Dendritic cell treated with granulocyte-macrophage colony-stimulating factor and Interleukin-4, amounts not matched to agents 40 ng/mL and 50 ng/mL, for 4 days (primary cell): ENCODE measurements at regions not wholly inside any gene's neighbourhood (a gene's known extent, or its start where the extent isn't known, plus 50 kb on each side); places are given as distances from the start of the nearest gene placed in this dataset.

Source experiments
- H3K27ac Mint-ChIP-seq: one replicate; pipeline ENCODE4 v1.8.0; 2022; ENCODE audit warnings: mild to moderate bottlenecking, mixed read lengths
- H3K27me3 Mint-ChIP-seq: one replicate; pipeline ENCODE4 v1.8.0; 2022; ENCODE audit warnings: mild to moderate bottlenecking, mixed read lengths
- H3K36me3 Mint-ChIP-seq: one replicate; pipeline ENCODE4 v1.8.0; 2022; ENCODE audit warnings: low read depth, mixed read lengths
- H3K4me1 Mint-ChIP-seq: one replicate; pipeline ENCODE4 v1.8.0; 2022; ENCODE audit warnings: low read depth, mixed read lengths
- H3K4me3 Mint-ChIP-seq: one replicate; pipeline ENCODE4 v1.8.0; 2022; ENCODE audit warnings: mild to moderate bottlenecking, moderate library complexity, mixed read lengths
- H3K9me3 Mint-ChIP-seq: one replicate; pipeline ENCODE4 v1.8.0; 2022; ENCODE audit warnings: mixed read lengths
- intact Hi-C: fragments of 100-400 bp; cut with micrococcal nuclease; formaldehyde crosslinking; loops from one replicate; pipeline ENCODE4 v1.15.0; 2022

DNA sequence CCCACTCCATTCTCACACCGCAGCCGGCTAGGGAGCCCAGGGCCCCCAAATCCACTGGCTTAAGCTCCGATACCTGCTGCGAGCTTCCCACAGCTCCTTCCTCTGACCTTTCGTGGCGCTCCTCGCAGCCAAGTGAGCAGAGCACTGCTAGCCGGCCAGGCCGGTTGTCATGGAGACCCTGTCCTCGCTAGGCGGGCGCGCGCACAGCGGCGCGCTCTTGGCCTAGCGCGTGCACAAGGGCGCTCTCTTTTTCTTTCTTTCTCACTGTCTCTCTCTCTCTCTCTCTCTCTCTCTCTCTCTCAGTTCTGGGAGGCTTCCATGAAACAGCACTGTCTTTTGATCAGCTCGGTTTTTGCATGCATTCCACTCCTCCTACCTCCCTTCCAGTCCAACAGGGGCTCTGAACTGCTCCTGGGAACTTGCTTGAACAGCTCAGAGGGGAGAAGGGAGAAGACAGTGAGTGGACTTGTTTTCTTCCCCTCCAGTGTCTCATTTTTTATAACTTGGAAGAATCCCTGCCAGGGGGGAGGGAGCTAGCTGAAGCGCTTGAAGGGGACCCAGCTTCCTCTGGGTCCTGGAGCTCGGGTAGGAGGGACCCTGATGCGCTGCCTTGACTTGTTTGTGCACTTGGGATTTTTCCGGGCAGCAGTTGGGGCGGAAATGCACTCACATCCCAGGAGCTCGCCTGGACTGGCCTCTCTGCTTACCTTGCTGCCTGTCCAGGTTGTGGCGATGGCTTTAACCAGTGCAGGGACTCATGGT, 100.3 kb upstream of the AKIP1 start:
- Mint-ChIP-seq H3K27ac (peak overlapping the region; percentile 31), H3K36me3 (no peaks in the 10 kb centered on the region), H3K4me3 (peak overlapping the region; percentile 44), H3K9me3 (no peaks in the 10 kb centered on the region), H3K27me3 (peaks cover 14% of the 10 kb centered on the region), H3K4me1 (peaks cover 35% of the 10 kb centered on the region)
- intact Hi-C loops = loop anchor here (5.0 kb wide), 1 partner anchor 147 kb away; no protein-coding TSS in a partner anchor

GRCh38 chr11:8811571-8811970, 99.4 kb upstream of the AKIP1 start:
- H3K36me3 Mint-ChIP-seq = no peaks in the 10 kb centered on the region
- H3K27ac Mint-ChIP-seq = no peak overlapping the region
- intact Hi-C loops = loop anchor here (5.0 kb wide), 1 partner anchor 146 kb away; no protein-coding TSS in a partner anchor
- no peak overlapping the region for H3K4me3 Mint-ChIP-seq
- peaks cover 14% of the 10 kb centered on the region for H3K27me3 Mint-ChIP-seq
- H3K9me3 Mint-ChIP-seq = no peaks in the 10 kb centered on the region
- H3K4me1 Mint-ChIP-seq = peaks cover 27% of the 10 kb centered on the region

DNA sequence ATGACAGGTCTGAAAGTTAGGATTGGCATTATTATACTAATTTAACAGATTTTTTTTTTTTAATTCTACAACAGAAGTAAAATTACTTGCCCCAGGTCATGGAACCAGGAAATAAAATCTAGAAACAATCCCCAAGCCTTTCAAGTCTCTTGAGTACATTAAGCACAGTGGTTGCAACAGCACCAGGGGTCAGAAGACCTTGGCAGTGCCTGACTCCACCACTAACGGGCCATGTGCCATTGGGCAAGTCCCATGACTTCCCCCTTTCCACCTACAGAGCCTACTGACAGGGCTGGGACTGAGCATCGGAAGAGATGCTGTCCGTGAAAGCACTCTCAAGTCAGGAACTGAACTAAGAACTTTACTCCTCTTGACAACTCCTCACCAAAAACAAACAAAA, 98.6 kb upstream of the AKIP1 start:
- intact Hi-C loops = loop anchor here (2.0 to 5.0 kb wide), 2 partner anchors 124 to 145 kb away; no protein-coding TSS in a partner anchor
- Mint-ChIP-seq H3K36me3 (no peaks in the 10 kb centered on the region), H3K27ac (no peak overlapping the region), H3K27me3 (peaks cover 14% of the 10 kb centered on the region), H3K9me3 (no peaks in the 10 kb centered on the region), H3K4me3 (no peak overlapping the region), H3K4me1 (peaks cover 18% of the 10 kb centered on the region)

- Mint-ChIP-seq H3K9me3 (no peaks in the 10 kb centered on the region), H3K4me3 (no peak overlapping the region), H3K27me3 (peaks cover 14% of the 10 kb centered on the region), H3K27ac (no peak overlapping the region), H3K36me3 (no peaks in the 10 kb centered on the region), H3K4me1 (peaks cover 8% of the 10 kb centered on the region)
- intact Hi-C loops = loop anchor here (2.0 to 5.0 kb wide), 2 partner anchors 125 to 144 kb away; no protein-coding TSS in a partner anchor
Measured at GRCh38 chr11:8813658-8814057, 97.3 kb upstream of the AKIP1 start.

DNA sequence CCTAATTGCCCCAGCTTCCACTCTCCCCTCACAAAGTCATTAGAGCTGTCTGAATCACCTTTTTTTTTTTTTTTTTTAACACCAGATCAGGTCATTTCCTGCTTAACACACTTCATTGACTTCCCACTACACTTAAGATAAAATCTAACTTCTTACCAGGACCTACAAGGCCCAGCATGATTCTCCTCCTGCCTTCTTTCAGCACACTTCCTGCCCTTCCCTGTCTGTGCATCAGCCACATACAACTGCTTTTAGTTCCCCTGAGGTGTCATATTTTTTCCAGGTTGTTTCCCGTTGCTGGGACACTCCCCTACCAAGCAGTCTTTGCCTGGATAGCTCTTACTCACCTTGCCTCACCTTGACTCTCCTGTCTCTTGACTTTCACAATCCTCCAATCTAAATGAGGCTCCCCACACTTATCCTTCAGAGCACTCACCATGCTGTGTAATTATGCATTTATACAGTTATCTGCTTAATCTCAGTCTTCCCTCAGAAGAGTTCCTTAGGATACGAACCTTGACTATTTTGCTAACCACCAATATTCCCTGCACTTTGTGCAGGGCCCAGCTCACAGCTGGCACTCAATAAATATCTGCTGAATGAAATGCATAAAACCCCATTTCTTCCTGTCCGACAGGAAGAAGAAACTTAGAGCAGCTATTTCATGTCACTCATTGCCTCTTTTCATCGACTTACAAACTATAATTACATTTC, 96.6 kb upstream of the AKIP1 start:
- Mint-ChIP-seq H3K36me3 (no peaks in the 10 kb centered on the region), H3K4me3 (no peak overlapping the region), H3K27me3 (peaks cover 13% of the 10 kb centered on the region), H3K9me3 (no peaks in the 10 kb centered on the region), H3K27ac (no peak overlapping the region), H3K4me1 (peaks cover 8% of the 10 kb centered on the region)
- intact Hi-C loops = loop anchor here (5.0 kb wide), 1 partner anchor 143 kb away; no protein-coding TSS in a partner anchor

DNA sequence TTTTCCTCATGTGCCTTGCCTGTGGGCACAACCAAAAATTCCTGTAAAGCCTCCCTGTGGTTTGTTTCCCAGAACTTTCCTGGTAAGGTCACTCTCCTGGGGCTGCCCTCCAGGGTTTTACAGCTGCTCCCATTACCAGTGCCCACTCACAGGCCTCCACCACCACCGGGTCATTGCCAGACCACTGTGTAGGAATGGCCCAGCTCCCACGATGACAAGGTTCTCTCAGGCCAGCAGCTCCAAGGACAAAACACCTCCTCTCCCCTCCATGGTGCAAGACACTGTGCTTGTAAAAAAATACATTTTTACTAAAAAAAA, 96.1 kb upstream of the AKIP1 start:
- peaks cover 10% of the 10 kb centered on the region for H3K27me3 Mint-ChIP-seq
- intact Hi-C loops = loop anchor here (5.0 kb wide), 1 partner anchor 142 kb away; no protein-coding TSS in a partner anchor
- H3K27ac Mint-ChIP-seq = no peak overlapping the region
- H3K9me3 Mint-ChIP-seq = no peaks in the 10 kb centered on the region
- peaks cover 8% of the 10 kb centered on the region for H3K4me1 Mint-ChIP-seq
- H3K4me3 Mint-ChIP-seq = no peak overlapping the region
- no peaks in the 10 kb centered on the region for H3K36me3 Mint-ChIP-seq

DNA sequence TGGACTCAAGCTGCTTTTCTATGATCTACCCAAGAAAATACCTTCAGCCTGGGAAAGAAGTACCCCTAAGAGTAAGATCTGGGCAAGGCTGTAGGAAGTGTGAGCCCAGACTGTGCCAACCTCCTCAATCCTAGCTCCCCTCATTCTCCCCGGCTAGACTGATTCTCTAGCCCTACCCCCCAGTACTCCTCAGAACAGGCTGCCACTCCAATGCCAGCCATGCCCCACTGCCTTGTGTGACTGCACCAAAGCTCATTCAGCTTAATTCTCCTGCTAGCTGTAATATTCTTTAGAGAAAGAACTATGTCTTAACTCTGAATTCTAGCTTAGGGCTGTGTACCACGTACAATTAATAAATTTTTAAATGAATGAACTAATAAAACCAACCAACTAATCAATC, 92.6 kb upstream of the AKIP1 start:
- H3K4me1 Mint-ChIP-seq = no peaks in the 10 kb centered on the region
- intact Hi-C loops = no loop called here
- no peak overlapping the region for H3K4me3 Mint-ChIP-seq
- no peak overlapping the region for H3K27ac Mint-ChIP-seq
- H3K27me3 Mint-ChIP-seq = no peaks in the 10 kb centered on the region
- H3K36me3 Mint-ChIP-seq = no peaks in the 10 kb centered on the region
- H3K9me3 Mint-ChIP-seq = no peaks in the 10 kb centered on the region

GRCh38 chr11:8820401-8820800, 90.6 kb upstream of the AKIP1 start:
- Mint-ChIP-seq H3K27ac (no peak overlapping the region), H3K27me3 (no peaks in the 10 kb centered on the region), H3K4me3 (no peak overlapping the region), H3K4me1 (no peaks in the 10 kb centered on the region), H3K9me3 (no peaks in the 10 kb centered on the region), H3K36me3 (no peaks in the 10 kb centered on the region)
- intact Hi-C loops = no loop called here

DNA sequence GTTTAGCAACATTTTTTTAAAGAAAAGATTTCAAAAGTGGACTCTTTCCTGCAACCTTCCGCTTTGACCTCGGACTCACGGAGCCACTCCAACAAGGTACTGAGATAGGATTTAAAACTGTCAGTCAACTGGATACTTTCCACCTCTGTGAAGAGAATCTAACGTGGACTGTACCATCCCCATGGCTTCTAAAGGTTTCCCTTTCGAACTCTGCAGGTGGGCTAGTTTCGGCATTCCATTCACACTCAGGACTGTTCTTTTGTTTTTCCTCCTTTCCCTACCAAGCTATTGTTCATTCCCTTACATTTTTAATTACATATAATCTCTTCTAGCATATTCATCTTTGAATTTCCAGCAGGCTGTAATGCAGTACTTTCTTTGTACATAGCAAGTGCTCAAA, 88.5 kb upstream of the AKIP1 start:
- no peak overlapping the region for H3K27ac Mint-ChIP-seq
- no peak overlapping the region for H3K4me3 Mint-ChIP-seq
- intact Hi-C loops = no loop called here
- H3K36me3 Mint-ChIP-seq = no peaks in the 10 kb centered on the region
- H3K27me3 Mint-ChIP-seq = no peaks in the 10 kb centered on the region
- no peaks in the 10 kb centered on the region for H3K4me1 Mint-ChIP-seq
- H3K9me3 Mint-ChIP-seq = no peaks in the 10 kb centered on the region

DNA sequence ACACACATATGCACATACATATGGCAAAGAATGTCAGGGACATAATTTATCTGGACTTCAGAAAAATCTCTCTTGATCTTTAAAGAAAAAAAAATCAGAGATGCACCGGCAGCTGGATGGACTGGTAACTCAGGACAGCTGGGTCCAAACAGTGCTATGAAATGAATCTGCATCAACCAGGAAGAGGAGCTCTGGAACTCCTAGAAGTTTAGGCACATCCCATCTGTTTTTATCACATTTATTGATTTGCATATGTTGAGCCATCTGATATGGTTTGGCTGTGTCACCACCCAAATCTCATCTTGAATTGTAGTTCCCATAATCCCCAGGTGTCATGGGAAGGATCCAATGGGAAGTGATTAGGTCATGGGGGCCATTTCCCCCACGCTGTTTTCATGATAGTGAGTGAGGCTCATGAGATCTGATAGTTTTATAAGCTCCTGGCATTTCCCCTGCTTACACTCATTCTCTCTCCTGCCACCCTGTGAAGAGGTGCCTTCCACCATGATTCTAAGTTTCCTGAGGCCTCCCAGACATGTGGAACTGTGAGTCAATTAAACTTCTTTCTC, 87.7 kb upstream of the AKIP1 start:
- intact Hi-C loops = no loop called here
- Mint-ChIP-seq H3K27me3 (no peaks in the 10 kb centered on the region), H3K36me3 (no peaks in the 10 kb centered on the region), H3K27ac (no peak overlapping the region), H3K4me1 (no peaks in the 10 kb centered on the region), H3K9me3 (no peaks in the 10 kb centered on the region), H3K4me3 (no peak overlapping the region)

DNA sequence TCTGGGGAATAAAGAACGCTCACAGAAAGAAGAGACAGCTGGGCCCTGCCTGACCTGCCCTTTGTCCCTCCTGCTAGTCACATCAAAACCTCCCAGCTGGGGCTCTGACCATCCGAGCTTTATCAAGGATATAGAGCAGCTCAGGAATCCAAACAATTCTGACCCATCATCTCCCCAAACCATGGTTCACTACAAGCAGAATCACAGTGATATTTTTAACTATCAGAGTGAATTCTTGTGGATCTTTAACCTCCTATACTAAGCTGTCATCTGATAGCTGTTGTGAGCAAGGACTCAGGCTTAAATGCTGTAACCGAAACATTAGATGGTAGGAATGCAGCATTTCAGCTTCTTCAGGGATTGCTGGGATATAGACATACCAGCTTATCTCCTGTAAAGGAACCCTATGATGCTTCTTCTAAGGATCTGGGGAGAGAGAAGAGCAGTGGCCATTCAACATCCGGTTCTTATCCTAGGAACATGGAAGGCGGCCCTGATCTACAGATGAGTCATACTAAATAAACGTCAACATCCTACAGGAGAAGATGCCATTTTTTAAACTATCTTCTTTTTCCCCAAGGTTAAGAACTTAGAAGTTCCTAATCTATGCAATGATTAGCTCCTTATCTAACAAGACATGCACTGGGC, 84.7 kb upstream of the AKIP1 start:
- intact Hi-C loops = no loop called here
- H3K4me1 Mint-ChIP-seq = no peaks in the 10 kb centered on the region
- H3K27me3 Mint-ChIP-seq = no peaks in the 10 kb centered on the region
- no peaks in the 10 kb centered on the region for H3K36me3 Mint-ChIP-seq
- no peak overlapping the region for H3K27ac Mint-ChIP-seq
- H3K4me3 Mint-ChIP-seq = no peak overlapping the region
- no peaks in the 10 kb centered on the region for H3K9me3 Mint-ChIP-seq

- H3K27ac Mint-ChIP-seq = no peak overlapping the region
- H3K9me3 Mint-ChIP-seq = no peaks in the 10 kb centered on the region
- no peak overlapping the region for H3K4me3 Mint-ChIP-seq
- intact Hi-C loops = no loop called here
- H3K4me1 Mint-ChIP-seq = no peaks in the 10 kb centered on the region
- H3K27me3 Mint-ChIP-seq = no peaks in the 10 kb centered on the region
- no peaks in the 10 kb centered on the region for H3K36me3 Mint-ChIP-seq
Measured at GRCh38 chr11:8826901-8827560, 84.0 kb upstream of the AKIP1 start.

- H3K4me1 Mint-ChIP-seq = no peaks in the 10 kb centered on the region
- H3K36me3 Mint-ChIP-seq = no peaks in the 10 kb centered on the region
- H3K4me3 Mint-ChIP-seq = no peak overlapping the region
- intact Hi-C loops = no loop called here
- H3K27ac Mint-ChIP-seq = no peak overlapping the region
- no peaks in the 10 kb centered on the region for H3K27me3 Mint-ChIP-seq
- H3K9me3 Mint-ChIP-seq = no peaks in the 10 kb centered on the region
Measured at GRCh38 chr11:8828046-8828445, 82.9 kb upstream of the AKIP1 start.
